ENCODE measurements at regions not wholly inside any gene's neighbourhood (a gene's known extent, or its start where the extent isn't known, plus 50 kb on each side); places are given as distances from the start of the nearest gene placed in this dataset.

DNA sequence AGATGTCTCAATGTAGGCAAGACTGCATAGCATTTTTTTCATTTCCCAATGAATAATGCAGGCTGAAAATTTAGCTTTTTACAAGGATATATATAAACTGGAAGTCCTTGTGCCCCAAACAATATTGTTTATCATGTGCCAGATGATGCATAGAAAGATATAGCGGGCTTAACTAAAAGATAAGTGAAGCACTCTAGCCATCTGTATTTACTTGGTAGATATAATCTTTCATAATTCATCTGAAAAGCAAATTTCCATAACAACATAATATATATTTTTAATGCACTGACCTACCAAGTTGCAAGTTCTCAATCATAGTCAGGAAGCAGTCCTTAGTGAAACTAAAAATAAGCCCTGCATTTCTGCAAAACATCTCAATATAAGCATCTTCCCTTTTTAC lies 653.3 kb downstream of the NLGN4X start:
- no peak for TF ChIP-seq Cebpa-rat (IDR thresholded peaks at IDR 0.05)
- Histone ChIP-seq H3K27ac (no peak overlapping the region), H3K4me2 (no peak overlapping the region), H3K9ac (no peak overlapping the region), H3K4me3 (no peak overlapping the region), H3K27me3 (no peaks in the 10 kb centered on the region), H3K4me1 (no peaks in the 10 kb centered on the region), H3K9me3 (no peaks in the 10 kb centered on the region), H3K36me3 (no peaks in the 10 kb centered on the region), H4K20me1 (no peaks in the 10 kb centered on the region)

DNA sequence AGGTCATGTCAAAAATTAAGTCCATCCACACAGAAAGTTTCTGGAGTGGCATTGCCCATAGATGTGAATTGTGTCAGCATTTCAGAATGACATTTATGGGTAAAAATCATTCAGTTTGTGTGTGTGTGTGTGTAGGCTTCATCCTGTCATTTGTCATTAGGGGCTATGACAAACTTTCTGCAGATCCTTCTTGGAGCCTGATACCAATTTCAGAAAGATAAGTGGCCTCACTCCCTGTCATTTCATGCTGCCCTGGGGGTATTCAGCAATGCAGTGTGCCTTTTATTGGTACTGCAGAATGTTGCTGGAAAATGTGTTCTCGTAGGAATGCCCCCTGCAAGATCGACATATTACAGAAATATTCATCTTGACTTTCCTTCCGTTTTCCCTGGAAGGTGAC lies 659.7 kb downstream of the NLGN4X start:
- no peak overlapping the region for H3K9ac ChIP-seq
- H3K27me3 ChIP-seq = no peaks in the 10 kb centered on the region
- H3K4me3 ChIP-seq = no peak overlapping the region
- no peaks in the 10 kb centered on the region for H3K9me3 ChIP-seq
- no peaks in the 10 kb centered on the region for H3K4me1 ChIP-seq
- H3K36me3 ChIP-seq = no peaks in the 10 kb centered on the region
- no peak for TF ChIP-seq Cebpa-rat (IDR thresholded peaks at IDR 0.05)
- H3K27ac ChIP-seq = no peak overlapping the region
- no peak overlapping the region for H3K4me2 ChIP-seq
- no peaks in the 10 kb centered on the region for H4K20me1 ChIP-seq

DNA sequence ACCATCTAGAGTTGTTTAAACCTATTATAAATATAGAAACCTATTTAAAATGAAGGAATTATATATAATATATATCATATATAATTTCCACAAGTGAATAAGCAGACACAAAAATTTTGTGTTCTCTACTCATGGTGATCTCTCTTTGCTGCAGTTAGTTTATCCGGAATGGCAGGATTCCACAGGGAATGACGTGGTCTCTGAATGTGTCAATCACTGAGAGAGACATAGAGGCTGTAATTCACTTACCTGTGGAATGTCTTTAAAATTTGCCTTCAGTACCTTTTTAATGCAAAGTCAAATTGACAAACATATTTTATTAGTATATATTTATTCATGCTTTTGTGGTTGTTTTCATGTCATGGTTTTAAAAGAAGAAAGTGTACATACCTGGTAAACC lies 669.3 kb downstream of the NLGN4X start:
- no peak for TF ChIP-seq Cebpa-rat (IDR thresholded peaks at IDR 0.05)
- Histone ChIP-seq H3K27ac (no peak overlapping the region), H3K9me3 (peaks cover 27% of the 10 kb centered on the region), H3K4me3 (no peak overlapping the region), H4K20me1 (no peaks in the 10 kb centered on the region), H3K36me3 (0 out of 2 replicates have a peak, but pooled peaks cover 4% of the 10 kb centered on the region), H3K4me2 (no peak overlapping the region), H3K4me1 (no peaks in the 10 kb centered on the region), H3K27me3 (no peaks in the 10 kb centered on the region), H3K9ac (no peak overlapping the region)

DNA sequence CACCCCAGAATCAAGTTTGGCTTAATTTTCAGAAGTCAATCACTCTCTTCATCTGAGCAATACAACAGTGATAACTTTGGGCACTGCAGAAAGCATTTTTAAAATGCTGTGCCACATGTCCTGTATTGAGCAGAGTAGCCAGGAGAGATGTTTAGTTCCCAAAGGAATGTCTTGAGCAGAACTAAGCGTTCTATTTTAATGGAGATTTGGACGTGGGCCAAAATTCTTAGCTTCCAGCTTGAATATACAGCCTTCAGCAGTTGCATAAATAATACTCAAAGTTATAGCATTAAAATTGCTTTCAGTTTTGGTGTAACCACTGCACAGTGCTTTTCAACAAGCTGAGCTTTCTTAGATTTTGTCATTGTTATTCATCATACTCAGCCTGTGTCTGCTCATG lies 679.2 kb downstream of the NLGN4X start:
- Histone ChIP-seq H3K27me3 (no peaks in the 10 kb centered on the region), H3K9me3 (no peaks in the 10 kb centered on the region), H3K4me2 (no peak overlapping the region), H3K36me3 (no peaks in the 10 kb centered on the region), H3K9ac (no peak overlapping the region), H4K20me1 (no peaks in the 10 kb centered on the region), H3K27ac (no peak overlapping the region), H3K4me3 (no peak overlapping the region), H3K4me1 (no peaks in the 10 kb centered on the region)
- no peak for TF ChIP-seq Cebpa-rat (IDR thresholded peaks at IDR 0.05)

DNA sequence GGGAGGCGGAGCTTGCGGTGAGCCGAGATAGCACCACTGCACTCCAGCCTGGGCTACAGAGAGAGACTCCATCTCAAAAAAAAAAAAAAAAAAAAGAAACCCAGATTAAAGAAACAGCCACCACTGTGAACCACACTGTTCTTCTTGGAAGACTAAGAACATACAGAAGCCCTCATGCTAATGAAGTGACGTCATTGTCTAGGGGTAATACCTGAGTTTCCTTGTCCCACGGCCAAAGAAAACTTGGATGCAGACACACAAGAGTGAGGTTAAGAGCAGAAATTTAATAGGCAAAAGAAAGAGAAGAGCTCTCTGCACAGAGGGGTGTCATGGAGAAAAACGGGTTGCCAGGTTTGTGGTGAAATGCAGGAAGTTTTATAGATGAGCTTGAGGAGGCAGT lies 691.6 kb downstream of the NLGN4X start:
- no peak for TF ChIP-seq Cebpa-rat (IDR thresholded peaks at IDR 0.05)
- Histone ChIP-seq H3K4me2 (no peak overlapping the region), H3K9me3 (no peaks in the 10 kb centered on the region), H3K36me3 (no peaks in the 10 kb centered on the region), H3K4me1 (peaks cover 4% of the 10 kb centered on the region; the same call in 1 of the 2 replicates), H3K27me3 (no peaks in the 10 kb centered on the region), H3K4me3 (no peak overlapping the region), H3K9ac (no peak overlapping the region), H4K20me1 (no peaks in the 10 kb centered on the region), H3K27ac (no peak overlapping the region)

DNA sequence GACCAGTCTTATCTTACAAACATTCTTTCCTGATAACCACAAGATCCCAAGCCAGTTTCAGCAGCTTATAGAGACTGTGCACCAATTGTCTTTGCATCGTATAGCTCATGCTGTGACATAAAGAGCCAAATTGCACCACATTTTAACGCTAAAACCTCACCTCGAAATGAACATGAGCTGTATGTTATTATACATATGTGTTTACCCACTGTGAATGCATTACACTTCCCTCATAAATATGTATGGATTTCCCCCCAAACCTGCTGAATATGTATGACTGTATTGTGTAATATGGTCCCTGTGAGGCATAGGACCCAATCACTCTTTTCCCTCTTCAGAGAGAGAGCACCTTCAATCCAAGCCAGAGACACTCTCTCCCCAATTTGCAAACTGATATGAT lies 692.4 kb downstream of the NLGN4X start:
- no peak for TF ChIP-seq Cebpa-rat (IDR thresholded peaks at IDR 0.05)
- Histone ChIP-seq H3K9me3 (no peaks in the 10 kb centered on the region), H3K36me3 (no peaks in the 10 kb centered on the region), H3K27me3 (no peaks in the 10 kb centered on the region), H3K4me3 (no peak overlapping the region), H3K9ac (no peak overlapping the region), H3K4me2 (no peak overlapping the region), H3K4me1 (peaks cover 4% of the 10 kb centered on the region; the same call in 1 of the 2 replicates), H3K27ac (no peak overlapping the region), H4K20me1 (no peaks in the 10 kb centered on the region)

DNA sequence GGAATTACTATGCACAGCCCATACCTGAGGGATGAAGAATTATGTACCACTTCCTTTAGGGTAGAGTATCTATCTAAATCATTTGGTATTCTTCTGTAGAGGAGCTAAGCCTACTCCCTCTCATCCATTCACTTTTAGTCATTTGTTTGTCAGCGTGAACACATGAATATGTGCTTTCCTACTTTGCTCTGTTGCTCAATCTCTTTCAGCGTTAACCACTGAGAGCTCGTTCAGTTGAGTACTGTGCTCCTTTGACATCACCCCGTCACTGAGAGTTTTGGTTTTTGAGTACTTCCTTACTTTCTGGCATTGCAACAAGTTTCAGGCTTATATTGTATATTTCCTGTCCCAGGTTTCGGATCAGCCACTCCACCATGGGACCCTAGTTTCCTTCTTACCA lies 700.6 kb downstream of the NLGN4X start:
- Histone ChIP-seq H3K9me3 (no peaks in the 10 kb centered on the region), H4K20me1 (no peaks in the 10 kb centered on the region), H3K4me1 (no peaks in the 10 kb centered on the region), H3K9ac (no peak overlapping the region), H3K27ac (no peak overlapping the region), H3K4me2 (no peak overlapping the region), H3K36me3 (no peaks in the 10 kb centered on the region), H3K4me3 (no peak overlapping the region), H3K27me3 (no peaks in the 10 kb centered on the region)
- TF ChIP-seq Cebpa-rat (IDR thresholded peaks at IDR 0.05) = no peak

DNA sequence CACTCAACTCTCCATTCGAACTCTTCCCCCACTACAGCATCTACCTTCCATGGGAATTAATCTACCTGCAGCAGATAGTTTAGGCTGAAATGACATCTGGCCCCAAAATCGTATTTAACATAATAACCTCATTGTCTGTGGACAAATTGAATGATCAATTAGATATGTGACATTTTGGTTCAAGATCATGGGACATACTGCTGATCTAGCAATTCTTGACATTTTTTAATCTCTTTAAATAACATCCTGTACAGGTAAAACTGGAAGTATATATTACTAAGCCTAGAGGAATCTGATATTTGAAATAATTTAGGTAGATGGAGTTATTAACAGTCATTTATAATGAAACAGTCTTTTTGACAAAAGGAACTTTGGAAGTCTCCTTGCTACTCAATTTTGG lies 702.5 kb downstream of the NLGN4X start:
- no peaks in the 10 kb centered on the region for H3K4me1 ChIP-seq
- no peak overlapping the region for H3K9ac ChIP-seq
- H3K9me3 ChIP-seq = no peaks in the 10 kb centered on the region
- H3K4me3 ChIP-seq = no peak overlapping the region
- TF ChIP-seq Cebpa-rat (IDR thresholded peaks at IDR 0.05) = no peak
- no peaks in the 10 kb centered on the region for H3K27me3 ChIP-seq
- H3K27ac ChIP-seq = no peak overlapping the region
- H3K4me2 ChIP-seq = no peak overlapping the region
- no peaks in the 10 kb centered on the region for H4K20me1 ChIP-seq
- no peaks in the 10 kb centered on the region for H3K36me3 ChIP-seq

DNA sequence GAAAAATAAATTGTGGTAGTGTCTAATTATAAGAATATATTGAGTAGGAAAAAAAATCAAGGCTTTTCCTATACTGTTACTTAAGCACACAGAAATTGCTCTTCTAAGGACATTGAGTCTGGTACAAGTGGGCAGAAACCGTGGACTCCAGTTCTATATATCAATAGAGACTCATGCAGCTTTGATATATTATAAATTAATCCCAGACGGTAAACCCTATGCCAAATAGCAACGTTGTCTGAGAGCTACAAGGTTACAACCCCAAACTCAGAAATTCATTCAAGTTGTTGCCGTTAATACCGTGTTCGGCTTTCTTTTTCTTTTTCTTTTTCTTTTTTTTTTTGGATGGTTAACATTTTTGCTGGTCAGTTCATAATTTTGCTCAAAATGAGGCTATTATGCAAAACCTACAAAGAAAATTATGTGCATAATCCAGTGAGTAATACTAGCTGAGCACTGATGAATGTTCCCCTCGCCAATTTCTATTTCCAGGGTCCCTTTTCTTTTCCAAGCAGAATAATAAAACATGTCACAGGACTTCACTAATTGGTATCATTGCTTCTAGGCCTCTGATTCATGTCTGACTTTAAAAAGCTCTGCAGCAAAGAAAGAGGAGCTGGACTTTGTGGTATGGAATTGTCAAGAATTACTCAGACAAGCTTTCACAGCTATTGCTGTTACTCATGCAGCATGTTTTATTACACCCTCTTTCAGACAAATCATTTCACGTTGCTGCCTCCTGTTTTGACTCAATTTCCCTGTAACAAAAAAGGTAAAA lies 737.7 kb downstream of the NLGN4X start:
- TF ChIP-seq Cebpa-rat (IDR thresholded peaks at IDR 0.05) = no peak
- Histone ChIP-seq H3K4me2 (no peak overlapping the region), H3K9me3 (no peaks in the 10 kb centered on the region), H3K4me1 (no peaks in the 10 kb centered on the region), H4K20me1 (no peaks in the 10 kb centered on the region), H3K4me3 (no peak overlapping the region), H3K36me3 (no peaks in the 10 kb centered on the region), H3K27me3 (no peaks in the 10 kb centered on the region), H3K27ac (no peak overlapping the region), H3K9ac (no peak overlapping the region)

DNA sequence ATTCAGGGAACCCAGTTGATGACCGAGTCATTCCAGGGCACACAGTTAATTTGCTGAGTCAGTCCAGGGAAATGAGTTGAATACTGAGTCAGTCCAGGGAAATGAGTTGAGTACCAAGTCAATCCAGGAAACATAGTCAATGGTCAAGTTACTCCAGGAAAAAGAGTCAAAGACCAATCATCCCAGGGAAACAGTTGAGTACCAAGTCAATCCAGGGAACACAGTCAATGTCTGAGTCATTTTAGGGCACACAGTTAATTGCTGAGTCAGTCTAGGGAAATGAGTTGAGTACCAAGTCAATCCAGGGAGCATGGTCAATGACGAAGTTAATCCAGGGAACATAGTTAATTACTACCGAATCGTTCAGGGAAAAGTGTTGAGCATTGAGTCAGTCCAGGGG lies 754.4 kb downstream of the NLGN4X start:
- Histone ChIP-seq H3K36me3 (no peaks in the 10 kb centered on the region), H4K20me1 (no peaks in the 10 kb centered on the region), H3K9ac (no peak overlapping the region), H3K4me3 (no peak overlapping the region), H3K27me3 (no peaks in the 10 kb centered on the region), H3K27ac (no peak overlapping the region), H3K4me2 (no peak overlapping the region), H3K4me1 (no peaks in the 10 kb centered on the region), H3K9me3 (peaks cover 10% of the 10 kb centered on the region; the same call in 1 of the 2 replicates)
- no peak for TF ChIP-seq Cebpa-rat (IDR thresholded peaks at IDR 0.05)
